NCI-H82 treated with DMSO at 0.1 percent for 48 hours (cell line): ENCODE measurements at regions not wholly inside any gene's neighbourhood (a gene's known extent, or its start where the extent isn't known, plus 50 kb on each side); places are given as distances from the start of the nearest gene placed in this dataset.

Experiments
- DNase-seq: peaks from one replicate; lab custom pipeline; 2025; ENCODE audit not compliant: unreplicated experiment; lab: John Stamatoyannopoulos, UW

DNA sequence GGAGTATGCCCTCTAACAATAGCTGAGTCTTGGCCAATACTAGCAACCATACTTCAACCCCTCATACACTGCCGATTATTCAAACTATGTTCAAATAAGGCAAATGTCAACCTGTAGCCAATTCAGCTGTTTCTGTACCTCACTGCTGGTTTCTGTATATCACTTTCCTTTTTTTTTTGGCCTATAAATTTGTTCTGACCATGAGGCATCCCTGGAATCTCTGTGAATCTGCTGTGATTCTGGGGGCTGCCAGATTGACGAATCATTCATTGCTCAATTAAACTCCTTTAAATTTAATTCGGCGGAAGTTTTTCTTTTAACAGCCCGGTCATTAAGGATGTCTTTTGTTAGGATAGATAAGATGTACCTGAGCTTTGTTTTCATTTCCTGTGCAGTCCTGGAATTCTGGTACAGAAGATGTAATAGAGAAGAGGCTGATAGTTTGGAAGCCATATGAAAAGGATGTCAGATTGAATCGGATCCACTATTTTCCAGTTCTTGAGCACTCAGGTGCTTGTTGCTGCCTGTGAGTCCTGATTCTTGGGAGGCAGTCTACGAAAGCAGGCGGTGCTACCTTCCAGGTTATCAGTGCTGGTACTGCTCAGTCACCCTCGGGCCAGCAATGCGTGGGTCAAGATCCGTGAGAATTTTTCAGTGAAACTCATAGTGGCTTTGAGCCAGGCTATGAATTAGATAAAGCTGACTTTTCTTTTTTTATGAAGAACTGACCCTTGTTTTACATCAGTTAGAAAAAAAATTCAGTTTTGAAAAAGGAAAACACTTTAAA, 106.2 kb upstream of the TUT7 start:
- no peak for DNase-seq

DNA sequence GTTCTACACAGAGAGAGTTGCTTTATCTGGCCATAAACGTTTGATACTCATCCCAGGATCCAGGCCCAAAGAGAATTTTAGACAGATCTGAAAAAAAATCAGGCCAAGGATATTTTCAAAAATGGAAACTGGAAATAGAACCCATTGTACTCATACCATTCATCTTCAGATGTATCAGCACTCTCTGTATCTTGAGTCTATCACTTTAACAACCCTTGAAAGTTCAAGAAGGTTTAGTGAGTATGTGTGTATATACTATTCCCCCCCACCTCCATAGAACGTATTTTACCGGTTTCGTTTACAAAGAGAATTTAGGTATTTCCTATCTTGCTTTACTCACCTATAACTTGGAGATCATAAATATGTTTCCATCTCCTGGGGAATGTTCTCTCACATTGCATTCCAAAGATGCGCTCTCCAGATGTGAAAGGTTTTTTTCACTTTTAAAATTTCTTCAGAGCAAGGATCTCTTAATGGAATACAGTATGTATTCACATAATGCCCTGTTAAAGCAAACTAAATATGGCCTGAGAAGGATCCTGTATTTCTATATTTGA, 105.5 kb upstream of the TUT7 start:
- DNase-seq = no peak

DNA sequence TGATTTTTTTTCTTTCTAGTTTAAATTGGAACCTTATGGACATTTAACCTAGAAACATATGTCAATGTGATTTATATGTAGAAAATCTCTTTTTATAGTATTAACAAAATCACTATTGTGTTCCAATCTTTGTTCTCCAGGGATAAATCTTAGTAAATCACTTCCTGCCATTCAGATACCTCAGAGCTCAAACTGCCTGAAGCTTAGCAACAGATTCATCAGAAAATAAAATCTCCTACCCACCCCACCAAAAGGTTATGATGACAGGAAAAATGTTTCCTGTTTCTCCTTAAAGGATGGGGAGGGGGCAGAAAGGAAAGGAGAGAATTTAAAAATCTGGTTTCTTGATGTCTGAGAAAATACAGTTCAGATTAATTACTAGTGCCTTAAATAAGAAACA, 105.0 kb upstream of the TUT7 start:
- DNase-seq = no peak

DNA sequence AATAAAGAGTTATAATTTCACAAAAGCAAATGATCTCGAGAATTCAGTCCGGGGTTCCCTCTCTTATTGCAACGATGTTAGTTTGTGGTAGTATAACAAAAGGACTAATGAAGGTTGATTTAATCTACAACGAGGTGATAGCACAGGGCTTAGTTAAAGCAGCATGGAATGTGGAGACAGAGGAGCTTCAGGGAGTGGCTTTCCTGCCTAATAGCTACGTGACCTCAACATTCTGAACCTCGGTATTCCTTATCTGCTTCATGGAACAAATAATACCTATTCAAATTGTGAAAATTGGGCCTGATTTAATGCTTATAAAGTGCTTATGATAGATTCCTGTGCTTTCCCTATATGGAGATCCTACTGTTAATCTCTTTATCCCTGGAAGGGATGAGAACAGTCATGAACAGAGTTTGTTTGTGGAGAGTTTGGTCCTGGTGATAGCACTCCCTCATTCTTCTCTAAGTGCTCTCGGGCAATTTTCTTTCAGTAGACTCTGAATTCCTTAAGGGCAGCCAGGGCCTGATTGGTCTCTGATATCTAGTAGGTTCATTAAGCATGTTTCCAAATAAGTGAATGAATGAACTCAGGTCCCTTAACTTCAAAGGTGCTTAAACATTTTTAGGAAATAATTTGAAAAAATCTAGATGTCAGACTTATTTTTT, 104.1 kb upstream of the TUT7 start:
- DNase-seq = no peak

DNA sequence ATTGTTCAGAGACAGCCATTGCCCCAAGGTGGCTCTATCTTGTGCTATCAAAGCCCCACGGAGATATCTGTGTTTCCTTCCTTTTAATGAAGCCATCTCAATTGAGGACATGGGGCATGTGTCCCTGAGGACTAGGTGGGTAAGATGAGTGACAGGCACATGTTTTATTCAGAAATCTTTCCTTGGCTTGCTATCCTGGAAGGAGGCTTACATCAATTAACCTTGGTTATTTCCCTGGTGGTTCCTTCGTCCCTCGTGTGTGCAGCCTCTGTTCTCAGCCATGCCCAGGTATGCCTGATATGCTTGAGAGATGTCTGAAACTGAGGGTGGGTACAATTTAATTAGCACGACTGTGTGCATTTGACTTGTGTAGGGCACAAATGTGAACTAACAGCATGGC, 102.2 kb upstream of the TUT7 start:
- no peak for DNase-seq

DNA sequence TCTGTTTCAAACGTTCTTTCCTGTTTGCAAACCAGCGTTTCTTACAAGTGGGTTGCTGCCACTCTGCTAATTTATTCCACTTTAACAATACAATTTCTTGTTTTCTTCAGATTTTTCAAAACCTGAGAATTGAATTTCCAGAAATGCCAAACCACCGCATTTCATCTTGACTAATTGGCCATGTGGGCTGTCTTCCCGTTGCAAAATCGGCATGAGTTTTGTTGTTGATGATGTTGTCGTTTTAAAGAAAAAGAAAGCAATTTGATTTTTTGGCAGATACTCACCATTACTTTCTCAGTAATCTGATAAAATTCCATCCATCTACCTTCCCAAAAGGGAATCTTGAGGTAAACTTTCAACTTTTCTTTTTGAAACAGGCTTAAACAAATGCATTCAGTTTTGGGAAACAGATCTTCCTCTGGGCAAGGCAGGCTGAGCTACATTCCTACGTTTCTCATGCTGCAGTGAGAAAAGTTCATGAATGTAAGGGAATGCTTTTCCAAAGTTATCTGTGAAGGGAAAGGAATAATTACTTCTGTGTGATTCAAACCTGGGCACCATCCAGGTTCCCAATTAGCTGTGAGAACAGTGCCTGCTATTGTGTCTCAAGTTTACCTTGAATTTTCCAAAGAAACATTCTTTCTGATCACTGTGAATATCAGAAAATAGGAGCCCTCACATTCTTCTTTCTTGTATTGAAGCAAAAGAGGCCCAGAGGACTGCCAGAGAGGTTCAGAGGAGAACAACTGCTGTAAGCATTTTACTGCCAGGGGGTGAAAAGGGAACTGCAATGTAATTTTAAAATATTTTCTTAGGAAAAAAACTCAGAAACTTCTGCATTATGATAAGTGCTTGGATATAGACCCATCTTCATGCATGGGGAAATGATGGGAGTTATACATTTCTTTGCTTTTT, 100.7 kb upstream of the TUT7 start:
- DNase-seq = no peak

DNA sequence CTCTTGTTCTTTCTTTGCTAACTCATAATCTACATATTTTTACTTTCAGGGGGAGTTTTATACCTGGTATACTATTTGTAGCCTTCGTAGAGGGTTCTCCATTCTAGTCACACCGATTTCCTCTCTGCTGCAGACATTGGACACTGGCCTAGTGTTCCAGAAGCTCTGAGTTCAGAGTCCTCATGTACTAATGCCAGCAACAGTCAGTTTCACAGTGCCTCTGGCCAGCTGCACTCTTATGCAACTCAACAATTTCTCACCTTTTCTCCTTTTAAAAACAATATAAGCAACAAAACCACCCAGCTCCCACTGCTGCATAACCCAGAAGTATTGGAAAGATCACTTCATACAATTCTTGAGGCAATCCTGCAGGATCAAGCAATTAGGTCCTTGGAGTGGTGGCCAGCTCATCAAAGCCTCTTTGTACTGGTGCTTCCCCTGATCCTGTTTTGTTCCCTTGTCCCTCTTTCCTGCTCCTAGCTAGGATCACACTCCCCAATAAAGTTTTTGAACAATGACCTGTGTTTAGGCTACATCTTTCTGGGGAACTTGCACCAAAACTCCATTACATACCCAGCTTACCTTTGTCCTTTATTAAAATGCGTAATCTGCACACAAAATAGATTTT, 98.1 kb upstream of the TUT7 start:
- no peak for DNase-seq

DNA sequence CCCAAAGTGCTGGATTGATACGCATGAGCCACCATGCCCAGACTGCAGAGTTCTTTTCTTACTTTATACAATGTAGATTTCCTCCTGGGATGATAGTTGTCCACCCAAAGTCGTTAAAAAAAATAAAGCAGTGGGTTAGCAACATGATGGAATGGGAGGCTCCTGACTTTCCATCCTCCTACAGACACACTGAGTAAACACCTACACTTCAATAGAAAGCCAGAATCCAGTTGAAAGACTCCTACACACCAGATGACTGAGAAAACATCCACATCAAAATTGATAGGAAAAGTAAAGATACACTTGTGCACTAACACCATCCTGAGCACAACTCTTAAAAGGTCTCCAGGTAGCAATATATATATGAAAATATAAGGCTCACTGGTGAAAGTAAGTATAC, 95.0 kb upstream of the TUT7 start:
- DNase-seq = no peak

DNA sequence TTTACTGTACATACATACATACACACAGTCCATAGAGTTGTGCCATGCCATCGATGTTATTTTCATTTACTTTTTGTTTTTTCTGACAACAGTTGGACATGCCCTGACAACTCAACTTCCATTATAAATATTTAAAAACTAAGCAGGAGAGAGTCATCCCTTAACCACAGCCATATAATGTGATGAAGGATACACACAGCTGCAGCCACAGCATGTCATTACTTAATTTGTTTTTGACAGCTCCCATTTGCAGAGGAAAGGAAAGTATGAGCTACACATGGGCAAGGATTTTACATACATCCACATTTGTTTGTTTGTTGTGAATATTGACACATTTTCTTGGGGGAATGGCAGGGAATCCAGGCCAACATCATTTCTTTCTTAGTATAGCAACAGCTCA, 91.5 kb upstream of the TUT7 start:
- DNase-seq = no peak

DNA sequence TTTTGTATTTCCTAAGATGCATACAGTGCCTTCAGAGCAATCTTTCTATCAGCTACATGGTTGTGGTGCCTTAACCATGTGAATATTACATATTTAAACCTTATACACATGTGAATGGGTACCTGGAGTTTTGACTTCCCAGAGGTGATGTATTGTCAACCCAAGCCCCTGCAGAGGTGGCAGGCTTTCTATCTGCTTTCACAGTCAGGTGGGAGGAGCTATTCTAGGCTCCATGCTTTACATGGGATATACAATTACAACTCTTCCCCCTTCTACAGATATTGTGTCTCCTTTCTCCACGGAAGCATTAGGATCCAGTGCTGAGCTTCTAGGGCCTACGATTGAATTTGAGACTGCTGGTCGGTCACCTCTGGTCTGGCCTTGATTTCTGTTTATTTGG, 89.8 kb upstream of the TUT7 start:
- DNase-seq = no peak

DNA sequence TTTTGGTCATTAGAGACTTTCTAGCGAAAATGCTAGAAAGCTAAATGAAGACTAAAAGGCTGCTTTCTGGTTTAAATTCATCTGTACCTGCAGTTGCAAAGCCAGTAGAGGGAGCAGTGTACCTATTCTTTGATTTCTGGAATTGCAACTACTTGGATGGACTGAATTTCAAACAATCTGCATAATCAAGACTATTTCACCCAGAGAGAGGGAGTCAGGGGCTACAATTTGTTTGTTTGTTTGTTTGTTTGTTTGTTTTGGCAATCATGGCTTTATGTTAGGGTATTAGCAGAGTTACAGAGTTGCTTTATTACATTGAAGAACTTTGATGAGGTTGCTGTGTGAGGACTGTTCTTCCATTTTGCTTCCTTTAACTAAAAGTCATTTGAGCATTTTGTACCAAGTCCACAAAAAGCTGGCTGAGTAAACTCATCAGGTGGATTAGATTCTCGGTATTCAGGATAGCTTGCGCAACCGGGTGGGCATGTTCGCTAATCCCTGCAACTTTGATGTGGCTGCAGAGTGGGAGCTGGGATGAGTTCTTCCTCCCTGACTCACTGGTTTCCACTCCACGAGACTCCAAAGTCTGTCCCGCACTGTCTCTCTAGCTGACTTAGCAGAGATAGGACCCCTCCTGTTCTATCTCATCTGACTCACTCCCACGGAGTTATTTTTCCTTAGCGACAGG, 80.0 kb upstream of the TUT7 start:
- peak; percentile 6 for DNase-seq

DNA sequence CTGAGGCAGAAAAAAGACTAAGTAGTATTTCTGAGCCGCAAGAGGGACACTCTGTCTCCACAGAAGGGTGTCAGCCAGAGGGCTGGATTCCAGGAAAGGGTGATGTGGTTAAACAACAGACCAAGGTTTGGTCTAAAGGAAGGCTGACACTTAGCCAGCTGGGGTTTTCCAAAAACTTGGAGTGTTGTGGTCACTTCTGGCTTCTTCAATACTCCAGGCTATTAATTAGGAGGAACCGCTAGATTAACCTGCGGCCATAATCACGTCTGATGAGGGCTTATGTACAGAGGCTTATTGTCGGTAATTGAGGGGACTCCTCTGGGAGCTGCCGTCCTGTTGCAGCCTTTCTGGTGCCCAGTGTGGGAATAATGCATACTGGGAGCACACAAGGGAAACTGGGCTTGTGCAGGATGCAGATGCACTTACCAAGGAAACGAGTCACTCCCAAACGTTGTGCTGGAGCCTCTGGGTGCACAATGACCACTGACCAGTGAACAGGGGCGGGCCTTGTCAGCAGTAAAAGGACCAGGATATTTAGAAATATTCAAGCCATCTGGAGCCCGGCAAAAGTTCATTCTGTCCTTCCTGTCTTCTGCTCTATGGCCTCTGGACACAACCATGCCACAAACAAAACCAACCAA, 70.2 kb upstream of the TUT7 start:
- DNase-seq = peak; percentile 11

DNA sequence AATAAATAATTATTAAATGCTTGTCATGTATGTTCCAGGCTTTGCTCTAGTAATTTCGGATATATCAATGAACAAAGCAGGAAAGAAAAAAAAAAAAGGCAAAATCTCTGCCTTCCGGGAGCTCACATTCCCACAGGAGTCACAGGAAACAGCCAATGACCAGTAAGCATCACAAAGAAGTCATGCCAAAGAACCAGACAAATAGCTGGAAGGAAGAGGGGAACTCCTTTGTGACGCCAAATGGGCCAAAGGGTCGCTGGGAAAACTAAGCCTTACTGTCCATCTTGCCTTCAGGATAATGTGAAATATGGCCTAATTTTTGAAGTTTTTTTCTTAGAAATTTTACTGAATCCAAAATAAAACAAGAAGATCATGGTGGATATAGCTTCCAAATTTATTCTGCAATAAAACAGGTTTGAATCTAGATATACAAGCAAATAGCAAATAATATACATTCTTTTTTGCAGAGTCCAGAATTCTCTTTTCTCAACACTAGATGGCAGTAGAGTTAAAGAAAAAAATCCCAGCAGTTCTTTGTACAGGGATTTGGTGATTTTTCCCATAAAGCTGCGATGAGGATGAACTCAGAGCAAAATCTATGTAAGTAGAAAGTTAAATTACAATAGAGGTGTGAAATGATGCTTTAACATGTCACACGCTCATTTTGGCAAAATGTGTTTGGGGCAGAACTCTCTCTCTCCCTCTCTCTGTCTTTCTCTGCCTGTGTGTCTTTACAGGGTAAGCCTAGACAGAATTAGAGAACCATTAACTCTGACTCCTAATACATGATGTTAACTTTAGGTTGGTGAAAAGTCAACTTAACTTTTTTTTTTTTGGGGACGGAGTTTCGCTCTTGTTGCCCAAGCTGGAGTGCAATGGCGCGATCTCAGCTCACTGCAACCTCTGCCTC, 60.0 kb upstream of the TUT7 start:
- no peak for DNase-seq

DNA sequence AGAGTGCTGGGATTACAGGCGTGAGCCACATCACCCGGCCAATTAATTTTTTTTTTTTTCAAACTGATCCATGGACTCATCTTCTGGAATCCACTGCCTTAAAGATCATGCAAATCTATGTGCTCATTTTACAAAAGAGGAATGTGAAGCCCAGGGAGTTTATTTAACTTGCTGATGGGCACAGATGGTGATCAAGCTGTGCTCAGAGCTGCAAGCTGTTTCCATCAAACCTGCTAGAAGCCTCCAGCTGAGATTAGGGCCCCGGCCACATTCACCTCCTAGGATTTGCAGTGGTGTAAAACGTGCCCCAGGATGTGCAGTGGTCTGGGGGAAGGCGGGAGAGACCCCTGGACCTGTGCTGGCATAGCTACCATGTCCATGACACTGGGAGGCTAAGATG, 56.1 kb upstream of the TUT7 start:
- DNase-seq = no peak

DNA sequence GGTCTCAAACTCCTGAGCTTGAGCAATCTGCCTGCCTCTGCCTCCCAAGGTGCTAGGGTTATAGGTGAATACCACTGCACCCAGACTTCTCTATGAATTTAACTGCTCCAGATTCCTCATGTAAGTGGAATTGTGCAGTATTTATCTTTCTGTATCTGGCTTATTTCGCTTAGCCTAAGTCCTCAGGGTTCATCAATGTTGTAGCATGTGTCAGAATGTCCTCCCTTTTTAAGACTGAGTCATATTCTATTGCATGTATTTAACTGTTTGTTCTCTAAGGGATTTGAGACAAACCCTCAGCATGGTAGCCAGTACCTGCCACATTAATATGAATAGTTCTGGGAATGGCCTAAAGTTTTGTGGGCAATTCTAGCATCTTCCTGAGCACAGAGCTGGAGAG, 53.9 kb upstream of the TUT7 start:
- no peak for DNase-seq

DNA sequence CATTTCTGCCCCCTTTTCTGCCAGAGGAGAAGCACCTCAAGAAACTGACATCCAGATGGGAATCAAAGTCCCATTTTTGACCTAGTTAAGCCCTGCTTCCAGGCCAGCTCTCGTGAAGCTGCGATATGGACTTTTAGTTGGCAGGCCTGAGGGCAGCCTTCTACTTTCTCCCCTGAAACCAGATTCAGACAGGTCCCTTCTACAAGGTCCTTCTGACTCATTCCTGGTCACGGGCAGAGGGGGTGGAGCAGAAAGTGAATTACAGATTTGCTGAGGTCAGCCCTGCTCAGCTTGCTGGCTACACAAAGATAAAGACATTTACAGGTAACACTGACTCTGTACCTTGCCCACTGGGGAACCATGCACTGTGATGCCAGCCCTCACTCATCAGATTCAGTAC, 52.8 kb upstream of the TUT7 start:
- DNase-seq = no peak

DNA sequence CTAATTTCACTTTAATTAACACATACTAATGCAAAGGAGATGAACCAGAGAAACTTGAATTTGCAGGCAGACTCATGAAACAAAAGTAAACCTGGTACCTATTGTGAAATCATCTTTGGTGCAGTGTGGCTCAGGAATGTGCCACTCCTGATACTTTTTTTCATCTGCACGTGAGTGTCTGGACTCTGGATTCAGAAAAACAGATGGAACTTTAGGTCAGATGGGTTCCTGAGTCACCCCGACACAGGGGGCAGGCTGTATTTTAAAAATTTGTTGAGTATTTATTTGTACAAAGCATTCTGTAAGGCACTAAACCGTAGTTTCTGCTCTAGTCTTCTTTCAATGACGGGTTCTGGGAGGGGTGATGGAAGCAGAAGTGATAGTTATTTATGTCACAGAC, 52.2 kb upstream of the TUT7 start:
- no peak for DNase-seq

DNA sequence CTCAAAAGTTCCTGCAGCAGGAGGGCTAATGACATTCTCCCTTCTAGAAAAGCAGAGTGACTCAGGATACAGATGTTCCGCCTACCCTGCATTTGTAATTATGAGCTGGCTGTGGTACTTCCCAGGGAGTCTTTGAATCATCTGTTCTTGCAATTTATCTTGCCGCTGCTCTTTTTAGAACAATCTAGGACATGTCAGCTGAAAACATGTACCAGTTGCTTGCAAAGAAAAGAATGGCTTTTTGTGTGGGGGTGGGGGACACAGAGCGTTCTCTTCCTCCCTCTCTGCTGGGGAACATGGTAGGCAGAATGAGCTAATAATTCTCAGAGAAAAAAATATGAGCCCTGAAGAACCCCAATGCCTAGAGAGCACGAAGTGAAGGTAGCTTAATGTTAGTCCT, 51.7 kb upstream of the TUT7 start:
- no peak for DNase-seq

DNA sequence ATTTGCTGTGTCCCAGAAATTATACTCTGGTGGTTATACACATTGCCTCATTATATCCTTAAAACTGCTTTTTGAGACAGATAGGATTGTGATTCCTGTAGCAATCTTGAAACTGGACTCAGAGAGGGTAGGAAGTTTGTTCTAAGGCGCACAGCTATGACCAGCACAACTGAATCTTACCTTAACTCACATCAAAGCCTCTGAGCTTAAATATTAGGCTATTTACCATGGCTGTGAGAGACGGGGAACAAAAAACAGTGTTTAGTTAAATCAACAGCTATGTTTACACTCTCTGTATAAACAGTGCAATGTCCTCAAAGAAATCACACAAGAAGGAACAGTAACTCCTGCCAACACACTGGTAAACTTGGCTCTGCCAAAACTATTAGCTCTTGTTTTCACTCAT, 50.9 kb upstream of the TUT7 start:
- no peak for DNase-seq
